NCI-H526 (cell line): ENCODE measurements at regions not wholly inside any gene's neighbourhood (a gene's known extent, or its start where the extent isn't known, plus 50 kb on each side); places are given as distances from the start of the nearest gene placed in this dataset.
"Not testable (repeated sequence)": the region's sequence is repeated elsewhere in the genome, so short reads cannot be mapped to it uniquely, and the experiment has no call there.

Experiments used
- DNase-seq, 2 experiments: peaks; one replicate each; lab custom pipeline; 2025; lab: John Stamatoyannopoulos, UW

DNA sequence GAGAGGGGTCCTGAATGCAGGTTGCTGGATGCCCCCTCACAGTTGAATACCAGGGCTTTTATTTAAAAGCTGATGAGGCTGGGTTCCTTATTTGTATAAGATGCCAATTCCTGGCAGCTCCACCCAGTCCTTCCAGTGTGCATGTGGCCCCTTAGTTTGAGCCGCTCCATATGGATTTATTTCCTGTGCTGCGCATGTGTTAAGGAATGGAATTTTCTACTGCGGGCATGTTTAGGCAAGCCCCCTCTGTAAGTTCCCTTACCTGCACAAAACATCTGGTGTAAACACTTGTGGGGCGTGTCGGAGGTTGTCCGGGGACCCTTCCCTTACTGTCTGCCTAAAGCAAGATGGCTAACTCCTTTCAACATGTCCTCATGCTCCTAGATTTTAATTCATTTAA is 1901.4 kb downstream of the KHDRBS2 start:
- not testable (repeated sequence) for DNase-seq

- DNase-seq = not testable (repeated sequence)
Observed at GRCh38 chr6:60382771-60383170, 1903.3 kb downstream of the KHDRBS2 start.

GRCh38 chr6:60374078-60374477 is 1911.9 kb downstream of the KHDRBS2 start:
- not testable (repeated sequence) for DNase-seq

DNA sequence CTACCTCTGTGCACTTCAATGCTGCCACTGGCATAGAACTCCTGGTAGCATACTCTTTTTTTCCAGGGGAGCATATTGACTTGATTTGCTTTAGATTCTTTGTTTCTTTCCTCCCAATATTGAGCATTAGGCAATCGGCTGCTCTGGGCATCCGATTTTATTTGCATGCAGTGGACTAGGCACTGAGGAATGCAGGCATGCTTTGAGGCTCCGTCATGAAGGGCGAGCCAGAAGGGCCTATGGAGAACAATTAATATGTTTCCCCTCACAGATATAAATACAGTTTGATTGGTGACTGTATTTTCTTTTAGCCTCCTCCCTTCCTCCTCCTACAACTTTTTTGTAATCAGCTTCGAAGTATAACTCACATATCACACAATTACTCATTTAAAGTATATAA is 1918.2 kb downstream of the KHDRBS2 start:
- DNase-seq = not testable (repeated sequence)

- not testable (repeated sequence) for DNase-seq
Observed at GRCh38 chr6:60365901-60366300, 1920.1 kb downstream of the KHDRBS2 start.

- DNase-seq = not testable (repeated sequence)
Observed at GRCh38 chr6:60342411-60343008, 1943.5 kb downstream of the KHDRBS2 start.

DNA sequence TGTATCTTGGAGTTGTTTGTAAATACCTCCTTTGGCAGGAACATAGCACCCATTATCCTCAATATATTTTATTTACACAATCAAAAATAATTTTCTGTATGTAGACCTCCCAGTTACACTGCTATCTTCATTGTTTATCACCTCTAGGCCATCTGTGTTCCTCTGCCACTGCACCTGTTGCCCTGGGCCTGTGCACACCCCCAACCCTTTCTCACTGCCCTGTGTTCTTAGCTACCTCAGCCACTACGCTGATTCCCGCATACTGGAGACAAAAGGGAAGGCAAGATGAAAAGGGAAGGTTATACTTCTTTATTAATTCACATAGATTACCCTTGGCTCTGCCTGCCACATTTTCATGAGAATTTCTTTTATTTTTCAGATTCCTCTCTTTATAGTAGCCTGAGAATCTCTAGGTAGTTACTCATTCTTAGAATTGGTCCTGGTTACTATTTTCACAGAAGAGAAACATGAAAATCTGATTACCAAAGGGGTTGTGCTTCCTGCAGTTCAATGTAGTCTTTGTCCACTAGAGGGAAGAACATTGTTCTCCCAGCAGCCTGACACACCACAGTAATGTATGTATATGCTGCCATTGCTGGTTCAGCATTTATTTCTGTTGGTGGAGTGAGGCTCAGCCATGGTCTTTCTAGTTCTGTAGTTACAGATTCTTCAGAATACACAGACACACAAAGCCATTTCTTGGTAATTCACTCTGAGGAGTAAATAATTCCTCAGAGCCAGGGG is 1947.5 kb downstream of the KHDRBS2 start:
- DNase-seq = peak in 1 of 2 experiments; percentile 0

DNA sequence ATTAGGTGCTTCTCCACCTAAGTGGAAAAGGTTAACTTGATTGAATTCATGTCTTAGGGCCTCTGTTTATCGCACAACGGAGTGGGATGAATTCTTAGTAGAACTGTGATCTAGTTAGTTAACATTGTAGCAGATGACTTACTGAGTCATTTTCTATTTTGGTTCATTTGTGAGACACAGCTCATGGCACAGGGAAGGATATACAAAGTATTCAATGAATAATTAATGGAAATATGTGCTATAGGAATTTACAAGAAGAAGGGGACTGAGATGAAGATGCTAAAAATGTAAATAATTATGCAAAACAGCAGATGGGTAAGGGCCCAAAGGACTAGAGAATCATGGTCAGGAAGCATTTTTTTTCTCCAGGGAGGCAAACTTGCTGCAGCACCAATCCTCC is 1950.9 kb downstream of the KHDRBS2 start:
- not testable (repeated sequence) for DNase-seq

DNA sequence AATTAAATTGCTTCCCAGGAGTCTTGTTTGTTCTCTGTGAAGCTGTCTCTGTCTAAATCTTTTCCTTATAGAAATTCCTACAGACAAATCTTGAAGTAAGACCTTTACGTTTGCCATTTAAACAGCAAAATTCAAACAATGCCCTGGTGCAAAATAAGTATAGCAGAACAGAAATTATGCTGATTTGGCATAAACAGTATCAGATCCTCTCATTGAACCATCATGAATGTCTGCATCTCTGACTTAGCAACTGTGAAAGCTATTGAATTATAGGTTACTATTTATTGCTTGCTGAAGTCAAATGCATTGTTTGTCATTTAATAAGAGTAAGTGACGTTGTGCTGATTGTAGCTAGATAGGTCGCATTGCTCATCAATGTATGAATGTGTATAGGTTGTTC is 1952.3 kb downstream of the KHDRBS2 start:
- not testable (repeated sequence) for DNase-seq

- DNase-seq = not testable (repeated sequence)
Observed at GRCh38 chr6:60308939-60309338, 1977.1 kb downstream of the KHDRBS2 start.
